UCSD-AML1 (cell line): ENCODE measurements at regions not wholly inside any gene's neighbourhood (a gene's known extent, or its start where the extent isn't known, plus 50 kb on each side); places are given as distances from the start of the nearest gene placed in this dataset.

Experiments
- DNase-seq: peaks from one replicate; lab custom pipeline; 2025; ENCODE audit not compliant: unreplicated experiment; lab: John Stamatoyannopoulos, UW

DNA sequence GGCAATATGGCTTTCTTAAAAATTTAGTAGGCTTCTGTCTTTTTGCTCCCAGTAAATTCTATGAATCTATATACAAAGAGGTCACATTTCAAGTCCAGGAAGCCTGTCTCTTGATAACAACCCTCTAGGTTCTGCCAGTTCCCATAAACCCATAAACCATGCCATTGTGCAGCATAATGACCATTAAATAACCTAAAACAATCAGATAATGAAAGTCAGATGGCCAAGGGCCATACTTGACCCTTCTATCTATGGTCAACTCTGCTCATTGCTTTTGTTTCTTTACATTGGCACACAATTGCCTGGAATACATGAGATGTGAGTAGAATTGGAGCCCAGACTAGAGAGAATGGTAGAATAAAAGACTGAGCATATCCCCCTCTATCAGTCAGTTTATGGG is 305.4 kb upstream of the KIF2A start:
- DNase-seq = no peak

DNA sequence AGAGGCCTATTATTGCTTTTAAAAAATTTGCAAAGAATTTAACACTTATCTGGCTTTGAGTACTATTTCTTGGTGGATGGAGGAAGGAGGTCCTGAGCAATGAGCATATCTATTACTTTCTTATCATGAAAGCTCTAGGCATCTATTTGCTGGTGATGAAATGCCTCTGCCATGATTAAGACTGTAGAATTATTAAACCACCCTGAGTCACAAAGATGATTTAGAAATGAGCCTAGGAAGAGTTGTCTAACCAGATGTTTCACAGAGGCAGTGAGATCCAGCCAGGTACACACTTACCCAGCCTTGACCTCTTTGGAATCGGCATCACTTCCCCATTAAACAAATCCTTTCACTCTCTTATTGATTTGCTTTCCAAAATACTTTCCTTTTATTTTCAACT is 304.4 kb upstream of the KIF2A start:
- no peak for DNase-seq

DNA sequence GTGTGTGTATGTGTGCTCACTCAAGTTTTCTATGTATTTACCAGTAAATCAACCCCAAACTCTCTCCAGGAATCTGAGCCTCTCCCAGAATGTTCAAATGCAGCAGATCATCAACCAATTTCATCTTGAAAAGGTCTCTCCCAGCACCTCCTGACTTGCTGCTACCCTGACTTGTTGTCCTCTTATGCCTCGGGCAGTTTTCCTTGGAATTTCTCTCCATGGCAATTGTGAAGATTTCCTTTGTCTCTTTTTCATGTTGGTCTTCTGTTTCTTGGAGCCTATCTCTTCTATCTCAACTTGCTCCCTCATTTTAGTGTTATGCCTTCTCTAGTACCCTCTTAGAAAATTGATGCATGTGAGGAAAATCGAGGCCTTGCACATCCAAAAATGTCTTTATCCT is 303.6 kb upstream of the KIF2A start:
- no peak for DNase-seq

DNA sequence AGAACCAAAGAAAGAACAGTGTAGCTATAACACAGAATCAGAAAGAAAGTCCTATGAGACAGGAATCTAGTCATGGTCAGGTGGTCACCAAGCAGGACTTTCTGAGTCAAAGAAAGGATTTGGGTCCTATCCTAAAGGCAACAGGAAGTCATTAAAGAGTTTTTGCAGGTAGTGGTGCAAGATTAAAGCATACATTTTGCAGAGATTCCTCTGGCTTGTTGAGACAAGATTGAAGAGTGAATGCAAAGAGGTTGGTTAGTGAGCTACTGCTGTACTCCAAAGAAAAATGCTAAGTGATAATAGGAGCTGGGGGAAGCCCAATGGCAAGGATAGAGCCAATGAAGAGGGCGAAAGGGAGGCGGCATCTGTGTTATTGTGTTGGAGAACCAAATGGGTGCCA is 300.5 kb upstream of the KIF2A start:
- no peak for DNase-seq

DNA sequence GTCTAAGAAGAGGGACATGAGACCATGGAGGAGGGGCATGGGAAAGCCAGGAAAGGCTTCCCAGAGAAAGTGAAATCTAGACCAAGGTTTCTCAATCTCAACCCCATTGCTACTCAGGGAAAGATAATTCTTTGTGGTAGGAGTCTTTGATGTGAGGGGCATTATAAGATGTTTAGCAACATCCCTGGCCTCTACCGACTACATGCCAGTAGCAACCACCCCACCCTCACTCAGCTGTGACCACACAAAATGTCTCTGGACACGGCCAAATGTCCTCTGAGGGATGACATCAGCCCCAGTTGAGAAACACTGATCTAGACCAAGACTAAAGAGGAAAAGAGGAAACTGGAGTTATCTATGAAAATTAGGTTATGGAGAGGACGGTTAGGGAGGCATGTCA is 298.5 kb upstream of the KIF2A start:
- DNase-seq = no peak

DNA sequence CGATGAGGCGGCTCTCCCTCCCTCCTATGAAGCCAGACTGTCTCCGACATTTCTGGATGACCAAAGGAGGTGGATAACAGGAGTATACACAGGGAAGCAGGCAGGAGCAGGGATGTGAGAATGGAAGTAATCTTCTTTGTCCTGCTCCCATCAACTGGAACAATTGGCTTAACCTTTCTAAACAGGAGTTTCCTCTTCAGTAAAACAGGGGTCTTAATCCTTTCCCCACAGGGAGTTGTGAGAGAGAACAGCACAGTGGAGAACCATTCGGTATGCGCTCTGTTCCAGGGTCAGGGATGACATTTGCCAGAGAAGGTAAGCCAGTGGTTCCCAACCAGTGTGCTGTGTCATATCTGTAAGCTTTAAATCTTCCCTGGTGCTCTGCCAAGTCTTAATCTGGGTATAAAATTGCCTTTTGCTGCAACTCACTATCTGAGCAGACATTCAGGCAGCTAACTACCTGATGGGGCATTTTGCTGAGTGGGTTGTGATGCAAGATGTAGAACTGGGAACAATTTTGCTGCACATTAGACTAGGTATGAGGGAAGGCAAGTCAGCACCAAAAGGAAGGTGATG is 294.8 kb upstream of the KIF2A start:
- DNase-seq = no peak

DNA sequence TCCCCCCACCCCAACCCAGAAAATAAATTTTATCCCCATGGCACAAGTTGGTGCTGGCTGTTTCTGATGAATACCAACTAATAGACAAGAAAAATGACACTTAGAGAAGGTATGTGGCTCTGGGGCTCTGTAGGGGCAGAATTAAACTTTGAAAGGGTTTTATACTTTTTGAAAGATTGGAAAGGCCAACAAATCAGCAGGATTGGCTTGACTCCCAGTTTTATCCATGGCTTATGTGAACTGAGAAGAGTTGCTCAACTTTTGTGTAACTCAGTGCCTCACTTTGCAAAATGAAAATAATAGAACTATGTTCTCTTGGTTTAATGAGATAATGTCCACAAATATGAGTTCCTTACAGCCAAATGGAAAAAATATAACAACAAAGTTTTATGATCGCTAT is 288.9 kb upstream of the KIF2A start:
- DNase-seq = no peak

DNA sequence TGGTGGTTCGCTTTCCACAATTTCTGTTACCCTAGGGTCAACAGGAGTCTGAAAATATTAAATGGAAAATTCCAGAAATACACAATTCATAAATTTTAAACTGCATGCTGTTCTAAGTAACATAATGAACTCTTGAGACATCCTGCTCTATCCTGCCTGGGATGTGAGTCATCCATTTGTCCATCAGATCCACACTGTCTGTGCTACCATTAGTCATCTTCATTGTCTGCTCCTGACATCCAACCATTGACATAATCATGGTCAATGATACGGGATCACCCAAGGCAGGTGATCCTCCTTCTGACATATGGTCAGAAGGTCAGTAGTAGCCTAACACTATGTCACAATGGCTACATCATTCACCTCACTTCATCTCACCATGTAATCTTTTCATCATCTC is 276.7 kb upstream of the KIF2A start:
- no peak for DNase-seq

DNA sequence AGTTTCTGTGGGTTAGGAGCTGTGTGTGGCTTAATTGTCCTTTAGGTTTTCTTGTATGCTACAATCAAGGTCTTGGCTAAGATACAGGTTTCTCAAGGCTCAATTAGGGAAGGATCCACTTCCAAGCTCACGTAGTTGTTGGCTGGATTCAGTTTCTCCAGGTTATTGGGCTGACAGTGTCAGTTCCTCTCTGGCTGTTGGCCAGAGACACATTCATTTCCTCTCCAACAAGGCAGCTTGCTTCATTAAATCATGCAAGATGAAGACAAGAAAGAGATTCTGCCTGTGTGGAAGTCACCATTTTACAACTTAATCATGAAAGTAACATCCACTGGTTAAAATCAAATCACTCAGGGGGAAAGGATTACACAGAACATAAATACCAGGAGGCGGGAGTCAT is 275.7 kb upstream of the KIF2A start:
- no peak for DNase-seq

DNA sequence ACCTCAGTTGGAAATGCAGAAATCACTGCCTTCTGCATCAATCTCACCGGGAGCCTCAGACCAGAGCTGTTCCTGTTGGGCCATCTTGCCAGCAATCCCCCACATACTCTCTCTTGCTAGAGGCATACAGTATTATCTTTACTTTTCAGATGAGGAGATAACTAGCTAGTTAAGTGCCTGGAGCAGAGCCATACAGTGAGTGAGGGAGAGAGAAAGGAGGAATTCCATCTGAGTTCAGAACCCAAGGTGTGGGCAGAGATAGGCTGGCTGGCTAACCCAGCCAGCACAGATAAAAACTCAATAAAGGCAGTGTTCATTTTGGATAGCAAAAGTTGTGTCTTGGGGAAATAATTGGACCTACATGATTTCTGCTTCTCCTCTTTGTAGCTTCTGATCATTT is 268.0 kb upstream of the KIF2A start:
- DNase-seq = no peak

DNA sequence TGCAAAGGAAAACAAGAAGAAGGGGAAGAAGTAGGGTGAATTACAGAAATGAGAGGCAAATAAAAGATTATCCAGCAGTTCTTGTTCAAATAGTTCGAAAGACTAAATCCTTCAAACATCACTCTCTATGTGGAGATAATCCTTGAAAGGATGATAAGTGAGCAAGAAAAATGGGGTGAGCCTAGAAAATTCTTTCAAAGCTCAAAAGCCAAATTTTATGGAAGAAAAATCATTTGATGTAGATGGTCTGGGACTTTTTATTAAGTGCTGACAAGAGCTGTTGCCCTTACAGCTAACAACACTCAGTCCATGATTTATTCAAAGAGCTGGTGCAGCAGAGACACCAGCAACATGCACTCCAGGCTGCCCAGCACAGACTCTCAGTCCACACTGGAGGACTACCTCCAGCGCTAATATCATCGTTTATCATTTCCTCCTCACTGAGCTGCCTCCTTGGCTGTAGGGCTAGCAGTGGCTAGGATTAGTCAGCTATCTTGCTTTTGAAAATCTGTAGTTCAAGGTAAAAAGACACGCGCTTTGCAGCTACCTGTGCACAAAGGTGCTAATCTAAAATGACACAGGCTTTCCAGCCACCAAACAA is 264.8 kb upstream of the KIF2A start:
- DNase-seq = no peak

DNA sequence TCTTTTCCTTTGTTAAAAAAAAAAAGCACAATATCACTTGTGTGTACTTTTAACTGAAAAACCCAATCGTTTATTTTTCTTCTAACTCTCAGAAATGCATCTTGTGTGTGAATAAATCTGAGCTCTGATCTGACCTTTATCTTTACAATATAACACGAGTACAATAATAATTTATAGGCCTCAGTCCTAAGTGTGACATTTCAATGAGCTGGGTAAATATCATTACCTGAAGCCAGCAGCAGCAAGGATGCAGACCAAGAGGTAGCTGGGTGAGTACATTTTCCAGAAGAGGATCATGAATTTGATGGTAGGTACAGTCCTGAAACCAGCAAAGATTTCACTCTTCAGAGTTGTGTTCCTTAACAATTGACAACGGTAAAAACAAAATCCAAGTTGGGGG is 264.0 kb upstream of the KIF2A start:
- DNase-seq = no peak

DNA sequence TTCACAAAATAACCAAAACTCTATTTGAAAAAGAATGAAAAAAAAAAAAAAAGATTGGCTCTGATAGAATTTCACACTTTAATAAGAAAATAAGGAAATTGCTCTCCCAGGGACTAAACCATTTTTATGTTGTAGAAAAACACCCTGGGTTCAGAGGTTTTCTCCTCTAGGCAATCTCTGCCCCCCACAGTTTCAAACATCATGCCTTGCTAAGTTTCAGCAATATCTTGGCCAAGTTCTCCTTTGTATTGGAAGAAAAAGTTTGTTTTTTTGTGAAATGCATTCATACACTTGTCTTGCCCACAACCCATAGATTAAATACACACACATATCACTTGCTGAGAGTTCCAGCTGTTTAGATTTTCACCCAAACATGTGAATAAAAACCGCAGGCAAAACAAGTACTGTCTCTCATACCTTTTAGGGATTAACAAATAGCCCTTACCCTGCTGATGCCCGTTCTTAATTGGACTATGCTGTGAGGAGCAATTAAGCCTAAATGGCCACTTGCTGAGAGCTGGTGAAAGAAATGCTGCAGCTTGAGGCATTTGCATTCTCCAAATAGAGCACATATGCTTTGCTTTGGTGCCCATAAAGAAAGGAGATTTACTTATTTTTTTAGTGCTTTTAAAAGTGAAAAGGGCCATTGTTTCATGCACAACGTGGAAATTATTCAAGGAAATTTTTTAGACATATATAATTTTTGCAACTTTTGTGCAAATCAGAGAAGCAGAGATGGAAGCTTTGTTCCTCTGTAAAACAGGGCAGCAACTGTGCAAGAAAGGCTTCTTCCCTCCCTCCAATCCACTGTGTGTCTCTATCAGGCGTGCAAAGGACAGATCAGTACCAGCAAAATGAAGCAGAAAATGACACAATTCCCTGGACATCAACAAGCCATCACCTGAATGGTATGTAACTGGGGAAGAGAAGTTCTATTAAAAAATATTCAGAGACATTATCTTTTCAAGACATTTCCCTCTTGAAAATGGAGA is 262.4 kb upstream of the KIF2A start:
- no peak for DNase-seq

DNA sequence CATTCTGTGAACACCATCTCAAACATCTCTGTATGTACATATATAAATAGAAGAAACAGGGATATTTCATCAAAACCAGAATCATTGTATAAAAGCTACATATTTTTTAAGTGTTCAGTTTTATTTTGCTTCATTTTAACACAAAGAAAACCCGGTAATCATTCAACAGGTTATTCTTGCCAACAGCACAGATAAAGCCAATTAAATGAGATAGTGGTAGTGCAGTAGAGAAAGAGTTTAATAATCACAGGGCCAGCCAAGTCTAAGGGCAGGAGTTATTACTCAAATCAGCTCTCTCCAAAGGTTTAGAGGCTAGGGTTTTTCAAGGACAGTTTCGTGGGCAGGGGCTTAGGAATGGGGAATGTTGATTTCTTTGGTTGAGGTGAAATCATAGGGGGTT is 261.0 kb upstream of the KIF2A start:
- no peak for DNase-seq

DNA sequence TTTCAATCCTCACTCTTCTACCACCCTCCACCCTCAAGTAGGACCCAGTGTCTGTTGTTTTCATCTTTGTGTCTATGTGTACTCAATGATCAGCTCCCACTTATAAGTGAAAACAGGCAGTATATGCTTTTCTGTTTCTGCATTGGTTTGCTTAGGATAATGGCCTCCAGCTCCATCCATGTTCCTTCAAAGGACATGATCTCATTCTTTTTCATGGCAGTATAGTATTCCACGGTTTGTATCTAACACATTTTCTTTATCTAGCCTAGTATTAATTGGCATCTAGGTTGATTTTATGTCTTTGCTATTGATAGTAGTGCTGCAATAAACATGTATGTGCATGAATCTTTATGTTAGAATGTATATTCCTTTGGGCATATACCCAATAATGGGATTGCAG is 259.8 kb upstream of the KIF2A start:
- DNase-seq = no peak

DNA sequence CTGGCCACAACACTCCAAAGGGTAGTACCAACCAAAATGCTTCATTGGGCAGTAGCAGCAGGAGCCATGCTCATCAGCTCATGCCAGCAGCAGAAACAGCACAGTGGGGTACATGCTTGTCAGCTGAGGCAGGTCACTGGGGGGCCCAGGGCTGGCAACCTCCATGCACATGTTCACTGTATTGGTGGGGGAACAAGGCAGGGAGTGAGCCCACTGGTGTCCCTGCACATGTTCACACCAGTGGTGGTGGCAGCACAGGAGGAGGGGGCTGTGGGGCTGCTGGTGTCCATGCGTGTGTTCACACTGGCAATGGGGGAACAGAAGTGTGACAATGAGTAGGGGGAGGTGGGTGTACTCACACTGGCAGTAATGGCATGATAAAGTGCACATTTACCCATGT is 254.3 kb upstream of the KIF2A start:
- no peak for DNase-seq

DNA sequence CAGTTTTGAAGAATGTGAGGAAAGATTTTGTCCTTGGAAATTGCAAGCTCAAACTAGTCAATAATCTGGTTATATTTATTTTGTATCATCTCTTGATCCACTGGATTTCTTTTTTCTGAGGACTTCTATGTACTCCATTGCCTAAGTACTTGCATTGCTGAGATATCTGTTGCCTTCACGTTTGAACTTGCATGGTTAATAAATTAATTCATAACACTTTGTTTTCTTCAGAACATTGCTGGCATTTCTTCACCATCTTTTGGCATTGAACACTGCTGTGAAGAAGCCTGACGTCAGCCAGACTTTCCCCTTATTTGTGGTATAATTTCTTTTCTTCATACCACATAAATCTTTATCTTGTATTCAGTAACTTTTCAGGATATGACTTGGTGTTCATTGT is 246.0 kb upstream of the KIF2A start:
- no peak for DNase-seq

DNA sequence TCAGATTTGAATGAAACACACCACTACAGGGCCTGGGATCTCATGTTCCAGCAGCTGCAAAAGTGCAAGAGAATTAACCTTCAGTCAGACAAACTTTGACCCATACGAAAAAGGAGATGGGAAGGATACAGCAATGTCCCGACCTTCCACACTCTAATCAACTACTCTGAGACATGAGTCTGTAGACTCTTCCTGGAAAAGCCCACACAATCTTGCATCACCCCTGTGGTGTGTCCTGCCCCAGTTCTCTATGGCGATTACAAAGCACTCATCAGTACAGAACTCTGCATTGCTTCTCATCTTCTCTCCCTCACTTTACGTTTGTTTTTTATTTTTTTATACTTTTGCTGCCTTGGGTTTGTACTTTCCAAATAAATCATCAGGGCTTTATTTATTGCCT is 241.0 kb upstream of the KIF2A start:
- no peak for DNase-seq

DNA sequence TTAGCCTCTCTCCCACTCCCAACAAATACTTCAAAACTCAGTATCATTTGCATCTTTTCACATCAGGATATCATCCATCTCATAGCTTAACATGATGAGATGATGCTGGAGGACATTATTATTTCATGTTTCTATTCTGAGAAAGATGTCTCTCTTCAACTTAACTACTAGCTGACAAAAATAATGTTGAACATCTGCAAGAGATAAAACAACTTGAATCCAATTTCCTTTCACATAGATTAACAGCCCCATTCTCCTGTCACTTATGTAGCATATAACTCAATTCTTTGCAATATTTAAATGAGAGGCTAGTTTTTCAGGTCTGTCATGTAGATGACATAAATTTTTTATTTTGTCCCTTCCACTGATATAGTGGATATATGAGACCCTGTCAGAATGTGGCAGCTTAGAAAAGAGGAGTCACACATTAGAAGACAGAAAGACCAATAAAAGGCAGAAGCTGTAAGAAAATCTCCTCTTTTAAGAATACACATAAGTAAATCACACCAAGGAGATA is 239.2 kb upstream of the KIF2A start:
- DNase-seq = no peak

DNA sequence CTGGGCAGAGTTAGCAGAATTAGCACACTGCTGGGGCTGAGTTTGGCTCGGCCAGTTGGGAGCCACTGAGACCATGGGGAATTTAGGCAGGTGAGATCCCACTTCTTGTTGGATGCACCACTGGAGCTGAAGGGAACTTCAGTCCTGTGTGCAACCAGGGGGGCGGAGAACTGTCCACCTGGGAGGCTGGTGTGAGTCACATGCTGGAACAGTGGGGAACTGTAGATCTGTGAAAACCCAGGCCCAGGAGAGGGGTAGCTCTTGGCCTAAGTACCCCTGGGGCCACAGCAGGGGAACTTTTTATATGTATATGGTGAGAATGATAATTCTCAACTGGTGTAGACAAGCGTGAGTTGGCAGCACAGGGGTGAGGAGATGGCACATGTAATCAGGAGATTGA is 237.5 kb upstream of the KIF2A start:
- no peak for DNase-seq

DNA sequence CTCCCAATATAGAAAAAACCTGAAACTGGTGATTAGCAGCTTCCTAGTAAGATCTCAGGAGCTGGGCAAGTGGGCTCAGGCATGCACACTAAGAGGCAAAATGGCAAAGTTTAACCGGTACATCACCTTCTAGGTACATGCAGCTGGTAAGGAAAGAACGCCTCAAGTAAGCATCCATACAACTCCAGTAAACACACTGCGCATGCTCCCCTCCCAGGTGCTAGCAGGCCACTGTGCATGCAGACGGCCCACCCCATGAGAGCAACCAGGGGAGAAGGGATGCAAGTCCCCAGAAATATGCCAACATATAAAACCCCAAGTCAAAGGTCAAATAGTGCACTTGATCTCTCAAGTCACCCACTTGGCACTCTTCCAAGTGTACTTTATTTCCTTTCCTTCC is 228.6 kb upstream of the KIF2A start:
- DNase-seq = no peak
